NCI-H2107 treated with DMSO at 0.1 percent for 48 hours (cell line): ENCODE measurements at regions not wholly inside any gene's neighbourhood (a gene's known extent, or its start where the extent isn't known, plus 50 kb on each side); places are given as distances from the start of the nearest gene placed in this dataset.
"Not testable (repeated sequence)": the region's sequence is repeated elsewhere in the genome, so short reads cannot be mapped to it uniquely, and the experiment has no call there.

Experiments
- DNase-seq: peaks from one replicate; lab custom pipeline; 2025; ENCODE audit not compliant: unreplicated experiment; lab: John Stamatoyannopoulos, UW

GRCh38 chr9:34907044-34907443, 51.0 kb upstream of the PHF24 start:
- DNase-seq = no peak

- DNase-seq = peak; percentile 74
Observed at GRCh38 chr9:34899535-34900158, 58.4 kb upstream of the PHF24 start.

GRCh38 chr9:34898846-34899245, 59.2 kb upstream of the PHF24 start:
- no peak for DNase-seq

GRCh38 chr9:34896112-34896511, 62.0 kb upstream of the PHF24 start:
- DNase-seq = no peak

GRCh38 chr9:34892886-34893285, 65.2 kb upstream of the PHF24 start:
- no peak for DNase-seq

GRCh38 chr9:34891386-34891785, 66.7 kb upstream of the PHF24 start:
- DNase-seq = no peak

- DNase-seq = no peak
Observed at GRCh38 chr9:34887841-34888240, 70.2 kb upstream of the PHF24 start.

- DNase-seq = no peak
Observed at GRCh38 chr9:34884747-34885189, 73.3 kb upstream of the PHF24 start.

GRCh38 chr9:34876096-34876495, 82.0 kb upstream of the PHF24 start:
- no peak for DNase-seq

- peak; percentile 4 for DNase-seq
Observed at GRCh38 chr9:34869390-34869789, 88.7 kb upstream of the PHF24 start.

- no peak for DNase-seq
Observed at GRCh38 chr9:34866614-34867013, 91.5 kb upstream of the PHF24 start.

- DNase-seq = no peak
Observed at GRCh38 chr9:34863426-34863825, 94.7 kb upstream of the PHF24 start.

- DNase-seq = no peak
Observed at GRCh38 chr9:34862836-34863235, 95.2 kb upstream of the PHF24 start.

GRCh38 chr9:34862043-34862442, 96.0 kb upstream of the PHF24 start:
- DNase-seq = no peak

GRCh38 chr9:34855016-34855415, 103.1 kb upstream of the PHF24 start:
- not testable (repeated sequence) for DNase-seq

GRCh38 chr9:34830068-34830467, 120.1 kb upstream of the CCL21 start:
- no peak for DNase-seq

- DNase-seq = no peak
Observed at GRCh38 chr9:34826999-34827538, 117.1 kb upstream of the CCL21 start.

- DNase-seq = no peak
Observed at GRCh38 chr9:34825775-34826174, 115.8 kb upstream of the CCL21 start.

- DNase-seq = no peak
Observed at GRCh38 chr9:34823778-34824177, 113.8 kb upstream of the CCL21 start.

- DNase-seq = no peak
Observed at GRCh38 chr9:34810187-34810524, 100.2 kb upstream of the CCL21 start.

- DNase-seq = no peak
Observed at GRCh38 chr9:34809504-34810186, 99.7 kb upstream of the CCL21 start.

- peak; percentile 5 for DNase-seq
Observed at GRCh38 chr9:34802916-34803315, 93.0 kb upstream of the CCL21 start.

- no peak for DNase-seq
Observed at GRCh38 chr9:34797367-34797766, 87.4 kb upstream of the CCL21 start.
